Adrenal gland (tissue), 9 donors: ENCODE measurements at regions not wholly inside any gene's neighbourhood (a gene's known extent, or its start where the extent isn't known, plus 50 kb on each side); places are given as distances from the start of the nearest gene placed in this dataset.

Experiments
- DNase-seq, 7 donors: peaks; one replicate each; pipeline ENCODE4 v3.0.0-alpha.2; 2019 to 2020
- H3K27ac ChIP-seq, 5 donors: fragments of 200-600 bp; sonication (generic) in 4 of 5; 1 replicate in 3 of 5; 2 replicates in 2 of 5; pipeline versions ENCODE4 v1.5.1 to v1.8.0; 2016 to 2020; ENCODE audit warnings: mild to moderate bottlenecking in 1 of 5
- H3K27me3 ChIP-seq: fragments of 200-600 bp; 2 replicates; pipeline ENCODE4 v1.8.0; 2021
- H3K36me3 ChIP-seq, 2 donors: fragments of 200-600 bp; replicated peaks in 1 of 2; 1 replicate in 1 of 2; 2 replicates in 1 of 2; pipeline versions ENCODE4 v1.5.1 to v1.8.0; 2018 to 2022
- H3K4me1 ChIP-seq, 2 donors: fragments of 200-600 bp; replicated peaks in 1 of 2; 1 replicate in 1 of 2; 2 replicates in 1 of 2; pipeline versions ENCODE4 v1.5.1 to v1.8.0; 2018 to 2021
- H3K4me3 ChIP-seq, 4 donors: fragments of 200-600 bp; sonication (generic) in 3 of 4; one replicate each; pipeline ENCODE4 v1.5.1; 2016 to 2018
- H3K9me3 ChIP-seq, 3 donors: fragments of 200-600 bp; sonication (generic) in 1 of 3; replicated peaks in 1 of 3; 1 replicate in 2 of 3; 2 replicates in 1 of 3; pipeline versions ENCODE4 v1.5.1 to v1.8.0; 2016 to 2021
- CTCF ChIP-seq, 6 experiments: fragments of 450-650 bp in 4 of 6; fragments of 200-600 bp in 2 of 6; sonication (generic) in 1 of 6; IDR thresholded peaks; 1 replicate in 5 of 6; 2 replicates in 1 of 6; pipeline versions ENCODE4 v1.5.1 to v1.8.0; 2016 to 2021; ENCODE audit warnings: antibody characterized with exemption in 6 of 6, mild to moderate bottlenecking in 2 of 6, moderate library complexity in 1 of 6
- POLR2A ChIP-seq, 2 donors: fragments of 450-650 bp; IDR thresholded peaks; one replicate each; pipeline ENCODE4 v1.6.1; 2017; ENCODE audit warnings: antibody characterized with exemption in 2 of 2, mild to moderate bottlenecking in 2 of 2, moderate library complexity in 1 of 2
- WGBS, 4 donors: extraction: QIAGEN DNeasy Blood & Tissue Kit in 2 of 4; methylation state at CpG; one replicate each; pipeline versions ENCODE4 v1.1.5 to v1.1.7; 2013 to 2017; 5-methylcytosine and 5-hydroxymethylcytosine counted together
- intact Hi-C, 2 donors: fragments of 100-400 bp; cut with DNase I; formaldehyde crosslinking; loops; one replicate each; pipeline versions ENCODE4 v1.14.1 to v1.15.0; 2022 to 2023
- donor health status: healthy with polysubstance abuse.
- donor health status: Bipolar disorder and iron deficiency.
- donor health status: DM: yes; HTN: yes; CAD: no.
- donor health status: DM: no; HTN: no; CAD: no.
- donor health status: DM: no; HTN: no; CAD: no.

- no peaks in the 10 kb centered on the region for H3K4me1 ChIP-seq
- TF ChIP-seq POLR2A (IDR thresholded peaks at IDR 0.05) (no peak), CTCF (IDR thresholded peaks at IDR 0.05) (no peak)
- 58 to 66% (median 62%) methylated on average over 3 of the region's 3 CpGs for WGBS, 4 donors
- DNase-seq = no peak
- intact Hi-C loops = no loop called here
- H3K36me3 ChIP-seq = no peaks in the 10 kb centered on the region
- H3K27me3 ChIP-seq = no peaks in the 10 kb centered on the region
- H3K9me3 ChIP-seq = no peaks in the 10 kb centered on the region
- no peak overlapping the region for H3K4me3 ChIP-seq
- no peak overlapping the region for H3K27ac ChIP-seq
Observed at GRCh38 chr6:84459401-84459800, 232.0 kb upstream of the CEP162 start.

- Histone ChIP-seq H3K4me1 (no peaks in the 10 kb centered on the region), H3K27ac (no peak overlapping the region), H3K27me3 (no peaks in the 10 kb centered on the region), H3K36me3 (no peaks in the 10 kb centered on the region), H3K4me3 (no peak overlapping the region), H3K9me3 (no peaks in the 10 kb centered on the region)
- TF ChIP-seq CTCF (IDR thresholded peaks at IDR 0.05) = no peak
- DNase-seq = no peak
- intact Hi-C loops = no loop called here
- 85 to 86% (median 86%) methylated on average over 3 of the region's 3 CpGs for WGBS, 4 donors
Observed at GRCh38 chr6:84458271-84458670, 230.8 kb upstream of the CEP162 start.

- no peak overlapping the region for H3K27ac ChIP-seq
- no peak for DNase-seq
- no peaks in the 10 kb centered on the region for H3K27me3 ChIP-seq
- H3K4me3 ChIP-seq = no peak overlapping the region
- no peaks in the 10 kb centered on the region for H3K4me1 ChIP-seq
- H3K36me3 ChIP-seq = no peaks in the 10 kb centered on the region
- H3K9me3 ChIP-seq = no peaks in the 10 kb centered on the region
- TF ChIP-seq CTCF (IDR thresholded peaks at IDR 0.05) (no peak), POLR2A (IDR thresholded peaks at IDR 0.05) (no peak)
- intact Hi-C loops = no loop called here
- WGBS, 4 donors = 53 to 67% (median 59%) methylated on average over 3 of the region's 3 CpGs
Observed at GRCh38 chr6:84457276-84457675, 229.8 kb upstream of the CEP162 start.

- Histone ChIP-seq H3K36me3 (no peaks in the 10 kb centered on the region), H3K27me3 (no peaks in the 10 kb centered on the region), H3K4me3 (no peak overlapping the region), H3K27ac (no peak overlapping the region), H3K4me1 (no peaks in the 10 kb centered on the region), H3K9me3 (no peaks in the 10 kb centered on the region)
- 68 to 80% (median 71%) methylated on average over 4 of the region's 4 CpGs for WGBS, 4 donors
- intact Hi-C loops = no loop called here
- TF ChIP-seq POLR2A (IDR thresholded peaks at IDR 0.05) (no peak), CTCF (IDR thresholded peaks at IDR 0.05) (no peak)
- no peak for DNase-seq
Observed at GRCh38 chr6:84456803-84457202, 229.4 kb upstream of the CEP162 start.
